Ureter (tissue), 1 donor: ENCODE measurements at regions not wholly inside any gene's neighbourhood (a gene's known extent, or its start where the extent isn't known, plus 50 kb on each side); places are given as distances from the start of the nearest gene placed in this dataset.

ENCODE experiments used
- DNase-seq: peaks from one replicate; pipeline ENCODE4 v3.0.0-alpha.2; 2020; ENCODE audit warnings: low spot score
- donor health status: DM: yes; HTN: yes; CAD: no.

DNA sequence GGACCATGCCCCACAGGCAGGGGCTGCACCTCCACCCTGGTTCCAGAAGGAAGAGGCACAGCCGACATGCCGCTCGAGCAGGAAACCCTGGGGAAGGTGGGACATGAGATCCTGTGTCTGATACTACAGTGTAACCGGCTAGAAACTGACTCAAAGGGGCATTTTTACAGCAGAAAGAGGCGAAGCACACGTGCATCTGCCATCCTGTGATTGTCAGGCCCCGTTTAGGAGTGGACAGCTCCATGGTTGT, 62.7 kb downstream of the SIK1 start:
- no peak for DNase-seq

DNA sequence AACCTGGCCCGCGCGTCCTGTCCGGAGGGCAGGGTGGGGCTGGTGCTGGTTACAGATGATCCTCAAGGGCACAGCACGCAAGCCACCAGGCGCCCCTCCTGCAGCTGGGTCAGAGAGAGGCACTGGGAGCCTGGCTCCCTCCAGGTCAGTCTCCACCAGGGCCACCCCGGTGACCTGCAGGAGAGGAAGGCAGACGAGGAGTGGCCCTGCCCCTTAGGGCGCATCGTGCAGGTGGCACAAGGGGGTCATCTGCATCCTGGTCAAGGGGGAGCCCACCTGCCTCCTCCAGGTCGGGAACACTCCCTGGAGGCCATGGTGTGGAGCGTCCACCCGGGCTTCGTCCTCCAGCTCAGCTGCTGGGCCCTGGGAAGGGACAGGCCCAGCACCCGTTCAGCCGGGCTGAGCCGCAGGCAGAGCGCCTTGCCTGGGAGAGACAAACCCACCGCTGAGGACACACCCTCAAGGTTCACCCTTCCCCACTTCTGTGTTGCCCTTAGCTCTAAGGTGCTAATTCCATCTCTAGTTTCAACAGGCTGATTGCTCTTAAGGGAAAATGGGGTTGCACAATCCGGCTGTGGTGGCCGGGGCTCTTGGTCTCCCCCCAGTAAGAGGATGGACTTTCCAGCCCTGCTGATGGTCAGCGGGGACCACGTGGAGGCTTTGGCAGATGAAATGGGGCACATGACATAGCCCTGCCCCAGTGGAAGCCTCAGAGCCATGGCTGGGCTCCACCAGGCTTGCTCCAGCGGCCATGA, 63.2 kb downstream of the SIK1 start:
- DNase-seq: no peak

- no peak for DNase-seq
Observed at GRCh38 chr21:43362915-43363314, 64.0 kb downstream of the SIK1 start.

DNA sequence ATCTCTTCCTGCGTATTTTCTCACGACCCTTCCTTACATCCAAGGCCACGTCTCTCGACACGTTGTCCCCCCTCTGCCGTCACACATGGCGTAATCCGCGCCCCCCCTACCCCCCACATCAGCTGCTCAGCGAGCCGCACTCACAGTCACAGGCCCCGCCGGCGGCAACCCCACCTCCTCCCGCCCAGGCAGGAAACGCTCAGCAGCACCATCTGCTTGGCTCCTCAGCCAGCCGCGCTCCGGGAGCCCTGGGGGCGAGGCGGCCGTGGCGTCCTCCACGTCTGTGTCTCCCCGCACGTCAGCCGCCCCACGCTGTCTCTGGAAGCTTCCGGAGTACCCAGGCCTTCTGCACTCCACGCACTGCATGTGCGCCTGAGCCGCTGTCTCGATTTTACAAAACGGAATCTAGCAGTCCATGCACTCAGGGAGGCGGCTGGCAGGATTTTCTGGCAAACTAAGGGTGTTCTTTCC, 64.6 kb downstream of the SIK1 start:
- peak; percentile 84 for DNase-seq

- peak; percentile 80 for DNase-seq
Observed at GRCh38 chr21:43361493-43362296, 65.2 kb downstream of the SIK1 start.

DNA sequence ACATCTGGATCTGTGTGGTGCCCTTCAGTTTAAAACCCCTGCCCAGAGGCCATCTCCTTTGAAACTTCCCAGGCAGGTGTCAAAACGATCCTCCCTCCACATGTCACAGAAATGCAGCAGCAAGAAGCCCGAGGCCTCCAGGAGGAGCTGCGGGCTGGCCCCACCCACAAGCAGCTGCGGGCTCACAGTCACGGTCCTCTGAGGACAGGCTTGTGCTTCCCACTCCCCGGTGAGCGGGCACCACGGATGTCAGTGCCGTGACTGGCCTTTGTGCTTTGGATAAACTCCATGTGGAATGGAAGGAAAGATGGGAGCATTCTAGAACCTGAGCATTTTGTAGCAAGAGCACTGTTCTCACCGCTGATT, 65.8 kb downstream of the SIK1 start:
- DNase-seq: no peak

GRCh38 chr21:43360441-43361126, 66.3 kb downstream of the SIK1 start:
- DNase-seq: no peak

GRCh38 chr21:43358940-43359822, 67.8 kb downstream of the SIK1 start:
- DNase-seq: no peak

GRCh38 chr21:43357715-43358430, 69.1 kb downstream of the SIK1 start:
- DNase-seq: no peak

GRCh38 chr21:43355925-43356289, 71.0 kb downstream of the SIK1 start:
- DNase-seq: no peak

DNA sequence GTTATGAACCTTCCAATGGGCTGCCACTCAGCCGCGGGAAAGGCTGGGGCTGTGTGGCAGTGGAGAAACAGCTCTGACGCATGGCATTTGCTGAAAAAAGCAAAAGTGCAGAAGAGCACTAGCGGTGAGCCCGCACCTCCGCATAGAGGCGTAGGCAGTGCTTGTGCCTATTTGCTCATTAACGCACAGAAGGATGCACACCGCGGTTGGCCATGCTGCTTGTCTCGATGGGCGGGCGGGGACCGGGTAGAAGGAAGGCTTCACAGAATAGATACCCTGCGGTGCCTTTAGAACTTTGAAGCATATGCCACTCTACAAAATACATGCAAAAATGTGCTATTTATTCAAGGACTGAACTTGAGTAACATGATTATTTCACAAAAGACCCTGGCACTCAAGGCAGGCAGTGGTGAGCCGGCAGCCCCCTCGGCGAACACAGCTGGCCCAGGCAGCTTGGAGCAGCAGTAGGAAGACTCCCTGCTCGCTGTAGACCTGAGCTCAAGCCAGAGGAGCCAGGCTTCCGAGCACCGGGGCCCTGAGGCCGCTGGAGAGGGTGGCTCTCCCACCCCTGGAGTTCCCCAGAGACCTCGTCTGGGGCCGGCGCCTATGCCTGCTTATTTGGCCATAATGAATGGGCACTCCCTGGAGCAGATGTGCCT, 71.5 kb downstream of the SIK1 start:
- DNase-seq: no peak

DNA sequence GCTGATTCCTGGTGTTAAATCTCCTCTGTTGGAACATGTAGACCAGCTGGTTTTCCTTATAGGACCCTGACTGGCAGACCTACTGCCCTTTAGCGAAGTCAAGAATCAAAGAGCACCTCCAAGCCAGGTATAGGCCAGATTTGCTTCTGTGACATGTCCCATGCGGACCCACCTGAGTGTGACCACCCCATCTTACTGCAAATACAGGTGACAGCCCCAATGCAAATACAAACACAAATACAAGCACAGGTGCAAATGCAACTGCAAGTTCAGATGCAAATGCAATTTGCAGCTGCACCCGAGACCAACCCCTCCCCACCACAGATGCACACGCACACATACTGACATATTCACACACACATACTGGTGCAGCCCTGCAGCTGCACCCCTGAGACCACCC, 72.3 kb downstream of the SIK1 start:
- no peak for DNase-seq

- DNase-seq: no peak
Observed at GRCh38 chr21:43354026-43354420, 72.9 kb downstream of the SIK1 start.

DNA sequence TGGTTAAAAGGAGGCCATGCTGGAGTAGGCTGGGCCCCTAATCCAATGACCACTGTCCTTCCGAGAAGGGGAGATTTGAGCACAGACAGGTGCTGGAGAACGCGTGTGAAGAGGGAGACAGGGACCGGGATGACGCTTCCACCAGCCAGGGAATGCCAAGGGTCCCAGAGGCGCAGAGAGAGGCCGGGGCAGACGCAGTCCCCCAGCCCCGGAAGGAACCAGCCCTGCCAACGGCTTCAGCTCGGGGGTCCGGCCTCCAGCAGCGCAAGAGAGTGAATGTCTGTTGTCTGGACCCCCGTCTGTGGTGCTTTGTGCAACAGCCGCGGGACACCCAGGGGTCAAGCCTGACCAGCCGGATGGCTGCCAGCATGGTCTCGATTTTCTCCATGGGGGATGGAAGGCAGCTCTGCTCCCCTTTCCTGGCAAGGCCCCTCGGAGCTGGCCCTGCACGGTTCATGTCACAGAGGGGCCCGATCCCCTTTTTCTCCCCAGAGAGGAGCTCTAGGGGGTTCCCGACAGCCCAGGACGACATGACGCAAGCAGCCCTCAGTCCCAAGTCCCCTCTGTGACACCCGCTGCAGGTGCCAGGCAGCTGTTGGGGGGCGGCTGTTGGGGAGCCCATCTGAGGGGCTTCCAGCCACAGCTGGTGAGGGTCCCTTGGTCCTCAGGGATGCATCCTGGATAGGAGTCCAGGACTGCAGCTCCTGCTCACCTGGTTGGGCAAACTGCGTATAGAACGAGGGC, 73.5 kb downstream of the SIK1 start:
- no peak for DNase-seq

- no peak for DNase-seq
Observed at GRCh38 chr21:43352568-43353281, 74.2 kb downstream of the SIK1 start.

- DNase-seq: no peak
Observed at GRCh38 chr21:43352154-43352537, 74.8 kb downstream of the SIK1 start.

DNA sequence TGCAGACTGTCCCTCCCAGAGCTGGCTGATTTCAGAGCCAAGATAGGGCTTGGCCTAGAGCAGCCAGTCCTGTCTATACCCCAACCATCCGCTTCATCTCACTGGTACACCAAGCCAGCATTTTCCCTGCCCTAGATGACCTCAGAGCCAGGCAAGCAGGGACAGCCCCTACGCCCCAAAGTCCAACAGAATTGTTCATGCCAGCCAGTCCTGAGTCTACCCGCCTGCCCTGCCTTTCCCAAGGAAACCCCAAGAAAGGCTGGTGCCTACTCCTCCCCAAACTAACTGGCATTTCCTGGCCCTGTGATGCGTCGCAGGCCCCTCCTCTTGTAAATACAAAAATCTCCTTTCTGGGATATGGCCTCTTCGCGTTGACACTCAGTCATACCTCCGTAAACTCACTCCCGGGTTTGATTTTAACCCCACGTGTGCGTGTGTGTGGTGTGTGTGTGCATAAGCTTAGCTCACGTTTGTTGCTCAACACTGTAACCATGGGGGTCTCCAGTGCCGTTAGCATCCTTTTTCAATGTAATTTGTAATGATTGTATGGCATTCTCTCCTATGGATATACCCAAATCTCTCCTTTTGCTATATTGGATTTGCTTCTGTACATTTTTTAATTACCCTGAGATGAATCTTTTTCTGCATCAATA, 75.3 kb downstream of the SIK1 start:
- DNase-seq: no peak

- DNase-seq: no peak
Observed at GRCh38 chr21:43349644-43350043, 77.3 kb downstream of the SIK1 start.

- no peak for DNase-seq
Observed at GRCh38 chr21:43348801-43349261, 78.1 kb downstream of the SIK1 start.
